ENCODE measurements at regions not wholly inside any gene's neighbourhood (a gene's known extent, or its start where the extent isn't known, plus 50 kb on each side); places are given as distances from the start of the nearest gene placed in this dataset.

DNA sequence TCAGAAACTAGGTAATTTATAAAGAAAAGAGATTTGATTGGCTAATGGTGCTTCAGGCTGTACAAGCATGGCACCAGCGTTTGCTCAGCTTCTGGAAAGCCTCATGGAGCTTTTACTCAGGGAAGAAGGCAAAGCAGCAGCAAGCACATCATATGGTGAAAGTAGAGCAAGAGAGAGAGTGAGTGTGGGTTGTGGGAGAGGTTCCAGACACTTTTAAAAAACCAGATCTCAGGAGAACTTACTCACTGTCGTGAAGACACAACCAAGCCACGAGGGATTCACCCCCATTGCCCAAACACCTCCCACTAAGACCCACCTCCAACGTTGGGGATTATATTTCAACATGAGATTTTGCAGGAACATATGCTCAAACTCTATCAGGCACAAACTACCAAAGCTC lies 554.6 kb upstream of the TNP1 start:
- TF ChIP-seq, protein P1, sequence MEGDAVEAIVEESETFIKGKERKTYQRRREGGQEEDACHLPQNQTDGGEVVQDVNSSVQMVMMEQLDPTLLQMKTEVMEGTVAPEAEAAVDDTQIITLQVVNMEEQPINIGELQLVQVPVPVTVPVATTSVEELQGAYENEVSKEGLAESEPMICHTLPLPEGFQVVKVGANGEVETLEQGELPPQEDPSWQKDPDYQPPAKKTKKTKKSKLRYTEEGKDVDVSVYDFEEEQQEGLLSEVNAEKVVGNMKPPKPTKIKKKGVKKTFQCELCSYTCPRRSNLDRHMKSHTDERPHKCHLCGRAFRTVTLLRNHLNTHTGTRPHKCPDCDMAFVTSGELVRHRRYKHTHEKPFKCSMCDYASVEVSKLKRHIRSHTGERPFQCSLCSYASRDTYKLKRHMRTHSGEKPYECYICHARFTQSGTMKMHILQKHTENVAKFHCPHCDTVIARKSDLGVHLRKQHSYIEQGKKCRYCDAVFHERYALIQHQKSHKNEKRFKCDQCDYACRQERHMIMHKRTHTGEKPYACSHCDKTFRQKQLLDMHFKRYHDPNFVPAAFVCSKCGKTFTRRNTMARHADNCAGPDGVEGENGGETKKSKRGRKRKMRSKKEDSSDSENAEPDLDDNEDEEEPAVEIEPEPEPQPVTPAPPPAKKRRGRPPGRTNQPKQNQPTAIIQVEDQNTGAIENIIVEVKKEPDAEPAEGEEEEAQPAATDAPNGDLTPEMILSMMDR (IDR thresholded peaks at IDR 0.05; ENCODE audit: low read depth, low read length), result no peak
- in situ Hi-C loops (cut with HindIII; ENCODE audit: low sequenced_read_pairs), result no loop called here
- H3K4me3 ChIP-seq (ENCODE audit: low read depth, low read length), result no peak overlapping the region
- DNase-seq (ENCODE audit: low read depth, low spot score), result no peak

DNA sequence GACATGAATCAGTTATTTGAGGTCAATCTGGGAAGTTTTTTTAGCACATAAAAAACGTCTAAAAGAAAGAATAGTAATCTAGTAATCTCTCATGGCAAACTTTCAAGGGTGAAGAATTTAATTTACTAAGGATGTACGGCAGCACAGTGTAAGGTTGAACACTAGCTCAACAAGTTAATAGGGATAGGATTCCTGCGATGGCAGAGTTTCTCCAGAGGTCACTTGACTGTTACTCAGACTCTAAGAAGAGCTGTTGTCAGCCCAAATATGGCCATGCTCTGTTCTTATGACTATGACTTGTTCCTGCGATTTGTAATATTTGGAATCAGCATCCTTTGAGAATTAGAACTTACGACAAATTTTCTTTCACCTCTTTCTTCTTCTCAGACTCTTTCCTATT lies 553.3 kb upstream of the TNP1 start:
- in situ Hi-C loops (cut with HindIII; ENCODE audit: low sequenced_read_pairs), result no loop called here
- TF ChIP-seq, protein P1 (IDR thresholded peaks at IDR 0.05; ENCODE audit: low read depth, low read length), result no peak
- H3K4me3 ChIP-seq (ENCODE audit: low read depth, low read length), result no peak overlapping the region
- no peak for DNase-seq (ENCODE audit: low read depth, low spot score)

GRCh38 chr2:217412721-217413120 lies 552.9 kb upstream of the TNP1 start:
- in situ Hi-C loops (cut with HindIII; ENCODE audit: low sequenced_read_pairs), result no loop called here
- DNase-seq (ENCODE audit: low read depth, low spot score), result no peak
- H3K4me3 ChIP-seq (ENCODE audit: low read depth, low read length), result no peak overlapping the region
- TF ChIP-seq, protein P1 (IDR thresholded peaks at IDR 0.05; ENCODE audit: low read depth, low read length), result no peak

DNA sequence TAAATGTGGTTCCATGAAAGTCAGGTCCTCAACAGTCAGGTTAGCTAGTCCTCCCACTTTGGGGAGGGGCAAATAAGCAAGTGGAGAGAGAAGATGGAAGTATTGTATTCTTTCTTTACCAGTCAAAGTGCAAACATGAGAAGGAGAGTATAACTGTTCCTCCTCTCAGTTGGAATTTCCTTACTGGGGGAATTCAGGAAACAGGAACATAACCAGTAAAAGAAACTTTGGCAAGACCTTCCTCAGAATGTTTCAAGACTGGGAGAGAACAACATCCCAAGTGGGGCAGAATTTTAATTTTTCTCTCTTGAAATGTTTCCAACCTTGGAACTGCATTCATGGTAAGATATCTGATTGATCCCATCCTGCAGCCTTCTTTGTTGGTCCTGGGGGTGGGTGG lies 552.4 kb upstream of the TNP1 start:
- TF ChIP-seq, protein P1 (IDR thresholded peaks at IDR 0.05; ENCODE audit: low read depth, low read length), result no peak
- H3K4me3 ChIP-seq (ENCODE audit: low read depth, low read length), result no peak overlapping the region
- no peak for DNase-seq (ENCODE audit: low read depth, low spot score)
- in situ Hi-C loops (cut with HindIII; ENCODE audit: low sequenced_read_pairs), result no loop called here

GRCh38 chr2:217410681-217410960 lies 550.8 kb upstream of the TNP1 start:
- in situ Hi-C loops (cut with HindIII; ENCODE audit: low sequenced_read_pairs), result no loop called here
- TF ChIP-seq, protein P1 (IDR thresholded peaks at IDR 0.05; ENCODE audit: low read depth, low read length), result no peak
- DNase-seq (ENCODE audit: low read depth, low spot score), result no peak
- no peak overlapping the region for H3K4me3 ChIP-seq (ENCODE audit: low read depth, low read length)

GRCh38 chr2:217409949-217410680 lies 550.3 kb upstream of the TNP1 start:
- no peak overlapping the region for H3K4me3 ChIP-seq (ENCODE audit: low read depth, low read length)
- DNase-seq (ENCODE audit: low read depth, low spot score), result no peak
- in situ Hi-C loops (cut with HindIII; ENCODE audit: low sequenced_read_pairs), result no loop called here
- TF ChIP-seq, protein P1 (IDR thresholded peaks at IDR 0.05; ENCODE audit: low read depth, low read length), result no peak

DNA sequence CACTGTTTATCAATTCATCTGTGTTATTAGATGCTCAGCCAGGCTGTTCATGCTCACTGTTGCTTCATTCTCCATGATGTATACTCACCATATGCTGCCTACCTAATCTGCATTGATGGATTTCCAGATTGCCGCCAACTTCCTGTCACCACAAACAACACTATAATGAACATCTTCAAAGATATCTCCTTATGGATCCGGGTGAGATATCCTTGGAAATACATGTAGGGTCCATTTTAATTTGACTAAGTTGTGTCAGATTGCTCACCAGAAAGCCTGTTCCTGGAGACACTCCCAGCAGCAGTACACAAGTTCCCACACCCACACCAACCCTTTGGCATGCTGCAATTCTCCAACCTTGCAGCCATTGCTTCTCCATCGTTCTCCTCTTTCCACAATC lies 547.5 kb upstream of the TNP1 start:
- TF ChIP-seq, protein P1 (IDR thresholded peaks at IDR 0.05; ENCODE audit: low read depth, low read length), result no peak
- in situ Hi-C loops (cut with HindIII; ENCODE audit: low sequenced_read_pairs), result no loop called here
- no peak overlapping the region for H3K4me3 ChIP-seq (ENCODE audit: low read depth, low read length)
- no peak for DNase-seq (ENCODE audit: low read depth, low spot score)

All from astrocyte of the spinal cord (primary cell).